ENCODE measurements at regions not wholly inside any gene's neighbourhood (a gene's known extent, or its start where the extent isn't known, plus 50 kb on each side); places are given as distances from the start of the nearest gene placed in this dataset.

DNA sequence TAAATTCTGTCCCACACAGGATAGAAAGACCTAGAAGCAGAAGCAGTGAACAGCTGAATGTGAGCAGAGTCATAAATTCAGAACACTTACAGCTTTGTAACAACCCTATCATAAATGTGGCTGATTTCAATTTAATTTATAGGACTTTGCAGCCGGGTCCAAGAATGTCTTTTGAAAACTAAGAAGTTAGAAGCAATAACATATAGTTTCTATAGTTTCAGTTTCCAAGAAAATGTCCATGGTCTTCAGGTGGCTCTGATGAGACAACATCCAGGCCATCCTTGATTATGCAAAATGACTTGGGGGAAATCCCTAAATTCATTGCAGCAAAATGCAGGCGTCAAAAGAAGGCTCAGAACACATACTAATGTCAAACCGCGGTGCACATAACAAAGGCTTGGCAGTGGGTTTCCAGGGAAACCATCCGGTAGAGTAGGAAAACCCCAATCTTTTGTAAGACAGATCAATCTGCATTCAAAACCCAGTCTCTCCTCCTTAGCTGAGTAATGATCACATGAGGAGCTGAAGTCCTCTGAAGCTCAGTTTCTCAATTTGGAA, 442.2 kb upstream of the ID2 start:
- DNase-seq (ENCODE audit: low read depth in 1 of 2, low spot score in 1 of 2), result no peak
- no peak for TF ChIP-seq FOSL2 (IDR thresholded peaks at IDR 0.05)
- TF ChIP-seq FOSL2 (CRISPR knock-in tag; IDR thresholded peaks at IDR 0.05), result no peak
- TF ChIP-seq HOXB5 (CRISPR knock-in tag; IDR thresholded peaks at IDR 0.05), result no peak
- TF ChIP-seq, protein P1, sequence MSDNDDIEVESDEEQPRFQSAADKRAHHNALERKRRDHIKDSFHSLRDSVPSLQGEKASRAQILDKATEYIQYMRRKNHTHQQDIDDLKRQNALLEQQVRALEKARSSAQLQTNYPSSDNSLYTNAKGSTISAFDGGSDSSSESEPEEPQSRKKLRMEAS (IDR thresholded peaks at IDR 0.05), result no peak
- TF ChIP-seq TP53 (CRISPR knock-in tag; IDR thresholded peaks at IDR 0.05), result no peak
- no peak for TF ChIP-seq EHMT2 (IDR thresholded peaks at IDR 0.05; ENCODE audit: low read depth)
- no peak for TF ChIP-seq MAFK (IDR thresholded peaks at IDR 0.05; ENCODE audit: partially characterized antibody)
- TF ChIP-seq HOXB13 (CRISPR knock-in tag; IDR thresholded peaks at IDR 0.05; ENCODE audit: low read depth), result no peak
- TF ChIP-seq FOSB (CRISPR knock-in tag; IDR thresholded peaks at IDR 0.05), result no peak
- TF ChIP-seq, protein P2, sequence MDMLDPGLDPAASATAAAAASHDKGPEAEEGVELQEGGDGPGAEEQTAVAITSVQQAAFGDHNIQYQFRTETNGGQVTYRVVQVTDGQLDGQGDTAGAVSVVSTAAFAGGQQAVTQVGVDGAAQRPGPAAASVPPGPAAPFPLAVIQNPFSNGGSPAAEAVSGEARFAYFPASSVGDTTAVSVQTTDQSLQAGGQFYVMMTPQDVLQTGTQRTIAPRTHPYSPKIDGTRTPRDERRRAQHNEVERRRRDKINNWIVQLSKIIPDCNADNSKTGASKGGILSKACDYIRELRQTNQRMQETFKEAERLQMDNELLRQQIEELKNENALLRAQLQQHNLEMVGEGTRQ (IDR thresholded peaks at IDR 0.05), result no peak
- no peak for TF ChIP-seq NFE2L2 (conservative IDR thresholded peaks at IDR 0.05; ENCODE audit: low read length)
- no peak overlapping the region for H3K4me3 ChIP-seq
- no peak overlapping the region for H3K27ac ChIP-seq
- H3K4me1 ChIP-seq, result no peaks in the 10 kb centered on the region
- no peak overlapping the region for H3K4me2 ChIP-seq
- 79% methylated on average over 5 of the region's 5 CpGs for WGBS (ENCODE audit: missing lambda C conversion rate)
- H3K9me3 ChIP-seq, result peaks cover 15% of the 10 kb centered on the region; the same call in 2 of the 3 replicates
- ATAC-seq, result no peak
- POLR2A ChIA-PET, result no interaction called here
- no peak for FAIRE-seq
- CTCF ChIA-PET, result interaction anchor here (0.6 to 1.1 kb wide), 2 partner anchors 238 to 281 kb away, joined by 3 to 4 read pairs; no protein-coding TSS in a partner anchor

DNA sequence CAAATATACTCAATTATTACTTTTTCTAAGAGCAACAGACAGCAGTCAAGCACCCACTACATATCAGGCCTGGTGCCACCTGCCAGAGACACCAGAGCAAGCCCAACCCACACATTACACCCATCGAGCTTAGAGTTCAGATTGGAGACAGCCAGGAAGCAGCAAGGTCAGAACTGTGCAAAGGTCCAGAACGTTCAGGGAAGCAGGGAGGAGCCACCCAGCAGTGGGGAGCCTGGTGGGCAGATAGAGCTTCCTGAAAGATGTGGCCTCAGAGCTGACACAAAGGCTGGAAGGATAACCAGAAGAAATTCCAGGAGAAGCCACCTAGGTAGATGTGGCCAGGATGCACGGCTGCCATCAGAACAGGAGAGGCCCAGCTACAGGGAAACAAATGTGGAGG, 440.5 kb upstream of the ID2 start:
- peaks cover 30% of the 10 kb centered on the region for H3K9me3 ChIP-seq
- FAIRE-seq, result no peak
- POLR2A ChIA-PET, result no interaction called here
- H3K4me1 ChIP-seq, result no peaks in the 10 kb centered on the region
- no peak for ATAC-seq
- CTCF ChIA-PET, result no interaction called here
- no peak for TF ChIP-seq ESRRA (IDR thresholded peaks at IDR 0.05; ENCODE audit: borderline replicate concordance, low read length)
- TF ChIP-seq, protein P3, sequence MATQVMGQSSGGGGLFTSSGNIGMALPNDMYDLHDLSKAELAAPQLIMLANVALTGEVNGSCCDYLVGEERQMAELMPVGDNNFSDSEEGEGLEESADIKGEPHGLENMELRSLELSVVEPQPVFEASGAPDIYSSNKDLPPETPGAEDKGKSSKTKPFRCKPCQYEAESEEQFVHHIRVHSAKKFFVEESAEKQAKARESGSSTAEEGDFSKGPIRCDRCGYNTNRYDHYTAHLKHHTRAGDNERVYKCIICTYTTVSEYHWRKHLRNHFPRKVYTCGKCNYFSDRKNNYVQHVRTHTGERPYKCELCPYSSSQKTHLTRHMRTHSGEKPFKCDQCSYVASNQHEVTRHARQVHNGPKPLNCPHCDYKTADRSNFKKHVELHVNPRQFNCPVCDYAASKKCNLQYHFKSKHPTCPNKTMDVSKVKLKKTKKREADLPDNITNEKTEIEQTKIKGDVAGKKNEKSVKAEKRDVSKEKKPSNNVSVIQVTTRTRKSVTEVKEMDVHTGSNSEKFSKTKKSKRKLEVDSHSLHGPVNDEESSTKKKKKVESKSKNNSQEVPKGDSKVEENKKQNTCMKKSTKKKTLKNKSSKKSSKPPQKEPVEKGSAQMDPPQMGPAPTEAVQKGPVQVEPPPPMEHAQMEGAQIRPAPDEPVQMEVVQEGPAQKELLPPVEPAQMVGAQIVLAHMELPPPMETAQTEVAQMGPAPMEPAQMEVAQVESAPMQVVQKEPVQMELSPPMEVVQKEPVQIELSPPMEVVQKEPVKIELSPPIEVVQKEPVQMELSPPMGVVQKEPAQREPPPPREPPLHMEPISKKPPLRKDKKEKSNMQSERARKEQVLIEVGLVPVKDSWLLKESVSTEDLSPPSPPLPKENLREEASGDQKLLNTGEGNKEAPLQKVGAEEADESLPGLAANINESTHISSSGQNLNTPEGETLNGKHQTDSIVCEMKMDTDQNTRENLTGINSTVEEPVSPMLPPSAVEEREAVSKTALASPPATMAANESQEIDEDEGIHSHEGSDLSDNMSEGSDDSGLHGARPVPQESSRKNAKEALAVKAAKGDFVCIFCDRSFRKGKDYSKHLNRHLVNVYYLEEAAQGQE (IDR thresholded peaks at IDR 0.05), result no peak
- no peak for TF ChIP-seq FOXS1 (CRISPR knock-in tag; IDR thresholded peaks at IDR 0.05)
- TF ChIP-seq, protein P4, sequence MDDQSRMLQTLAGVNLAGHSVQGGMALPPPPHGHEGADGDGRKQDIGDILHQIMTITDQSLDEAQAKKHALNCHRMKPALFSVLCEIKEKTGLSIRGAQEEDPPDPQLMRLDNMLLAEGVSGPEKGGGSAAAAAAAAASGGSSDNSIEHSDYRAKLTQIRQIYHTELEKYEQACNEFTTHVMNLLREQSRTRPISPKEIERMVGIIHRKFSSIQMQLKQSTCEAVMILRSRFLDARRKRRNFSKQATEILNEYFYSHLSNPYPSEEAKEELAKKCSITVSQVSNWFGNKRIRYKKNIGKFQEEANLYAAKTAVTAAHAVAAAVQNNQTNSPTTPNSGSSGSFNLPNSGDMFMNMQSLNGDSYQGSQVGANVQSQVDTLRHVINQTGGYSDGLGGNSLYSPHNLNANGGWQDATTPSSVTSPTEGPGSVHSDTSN (IDR thresholded peaks at IDR 0.05), result no peak
- no peak for TF ChIP-seq HEYL (CRISPR knock-in tag; IDR thresholded peaks at IDR 0.05)
- TF ChIP-seq ZSCAN20 (CRISPR knock-in tag; IDR thresholded peaks at IDR 0.05), result no peak
- TF ChIP-seq, protein P2 (IDR thresholded peaks at IDR 0.05), result no peak
- TF ChIP-seq, protein P5, sequence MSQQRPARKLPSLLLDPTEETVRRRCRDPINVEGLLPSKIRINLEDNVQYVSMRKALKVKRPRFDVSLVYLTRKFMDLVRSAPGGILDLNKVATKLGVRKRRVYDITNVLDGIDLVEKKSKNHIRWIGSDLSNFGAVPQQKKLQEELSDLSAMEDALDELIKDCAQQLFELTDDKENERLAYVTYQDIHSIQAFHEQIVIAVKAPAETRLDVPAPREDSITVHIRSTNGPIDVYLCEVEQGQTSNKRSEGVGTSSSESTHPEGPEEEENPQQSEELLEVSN (IDR thresholded peaks at IDR 0.05; ENCODE audit: borderline replicate concordance, low read depth), result no peak
- TF ChIP-seq KDM5A (IDR thresholded peaks at IDR 0.05), result no peak
- TF ChIP-seq CEBPB (IDR thresholded peaks at IDR 0.05), result no peak
- TF ChIP-seq JUN (IDR thresholded peaks at IDR 0.05), result no peak
- TF ChIP-seq, protein P6, sequence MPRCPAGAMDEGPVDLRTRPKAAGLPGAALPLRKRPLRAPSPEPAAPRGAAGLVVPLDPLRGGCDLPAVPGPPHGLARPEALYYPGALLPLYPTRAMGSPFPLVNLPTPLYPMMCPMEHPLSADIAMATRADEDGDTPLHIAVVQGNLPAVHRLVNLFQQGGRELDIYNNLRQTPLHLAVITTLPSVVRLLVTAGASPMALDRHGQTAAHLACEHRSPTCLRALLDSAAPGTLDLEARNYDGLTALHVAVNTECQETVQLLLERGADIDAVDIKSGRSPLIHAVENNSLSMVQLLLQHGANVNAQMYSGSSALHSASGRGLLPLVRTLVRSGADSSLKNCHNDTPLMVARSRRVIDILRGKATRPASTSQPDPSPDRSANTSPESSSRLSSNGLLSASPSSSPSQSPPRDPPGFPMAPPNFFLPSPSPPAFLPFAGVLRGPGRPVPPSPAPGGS (IDR thresholded peaks at IDR 0.05), result no peak
- TF ChIP-seq MAFK (IDR thresholded peaks at IDR 0.05; ENCODE audit: partially characterized antibody), result no peak
- H3K4me3 ChIP-seq, result no peak overlapping the region
- 29% methylated on average over 3 of the region's 3 CpGs for WGBS (ENCODE audit: missing lambda C conversion rate)
- no peak for DNase-seq (ENCODE audit: low read depth in 1 of 2, low spot score in 1 of 2)
- no peak overlapping the region for H3K27ac ChIP-seq
- H3K4me2 ChIP-seq, result no peak overlapping the region
